Midbrain (tissue), 1 donor: ENCODE measurements at regions not wholly inside any gene's neighbourhood (a gene's known extent, or its start where the extent isn't known, plus 50 kb on each side); places are given as distances from the start of the nearest gene placed in this dataset.
"Not testable (repeated sequence)": the region's sequence is repeated elsewhere in the genome, so short reads cannot be mapped to it uniquely, and the experiment has no call there.

ENCODE experiments used
- DNase-seq: peaks from one replicate; lab custom pipeline; 2025; lab: John Stamatoyannopoulos, UW

DNA sequence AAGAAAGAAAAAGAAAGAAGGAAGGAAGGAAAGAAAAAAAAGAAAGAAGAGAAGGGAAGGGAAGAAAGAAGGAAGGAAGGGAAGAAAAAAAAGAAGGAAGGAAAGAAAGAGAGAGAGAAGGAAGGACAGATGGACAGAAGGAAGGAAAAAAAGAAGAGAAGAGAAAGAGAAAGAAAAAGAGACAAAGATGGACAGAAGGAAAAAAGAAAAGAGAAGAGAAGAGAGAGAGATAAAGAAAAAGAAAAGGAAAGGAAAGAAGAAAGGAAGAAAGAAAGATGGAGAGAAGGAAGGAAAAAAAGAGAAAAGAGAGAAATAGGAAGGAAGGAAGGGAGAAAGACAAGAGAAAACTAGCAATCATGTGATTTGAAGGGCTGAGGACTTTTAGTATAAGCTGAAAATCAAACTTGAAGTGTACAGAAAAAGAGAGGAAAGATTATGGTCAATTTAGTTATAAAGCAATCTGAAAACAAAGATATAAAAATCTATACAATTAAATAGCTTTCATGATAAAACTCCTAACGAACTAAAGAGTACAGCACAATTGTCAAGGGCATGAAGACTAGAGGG is 115.3 kb downstream of the LTN1 start:
- no peak for DNase-seq

DNA sequence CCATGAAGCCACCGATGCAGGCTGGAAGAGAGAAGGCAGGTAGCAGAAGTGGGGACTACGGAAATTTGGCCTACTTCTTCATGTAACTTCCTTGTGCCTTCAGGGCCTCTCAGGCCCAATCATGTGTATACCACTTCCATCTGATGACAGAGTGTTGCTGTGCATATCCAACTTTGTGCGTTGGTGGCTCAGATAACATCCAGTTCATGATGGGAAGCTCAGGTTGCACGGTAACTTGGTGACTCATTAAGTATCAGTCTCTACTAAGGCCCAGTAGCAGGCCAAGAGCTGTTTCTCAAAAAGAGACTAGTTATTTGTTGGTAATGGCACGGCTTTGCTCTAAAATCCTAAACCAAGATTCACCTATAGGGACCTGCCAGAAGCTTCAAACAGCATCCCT is 117.6 kb downstream of the LTN1 start:
- no peak for DNase-seq

DNA sequence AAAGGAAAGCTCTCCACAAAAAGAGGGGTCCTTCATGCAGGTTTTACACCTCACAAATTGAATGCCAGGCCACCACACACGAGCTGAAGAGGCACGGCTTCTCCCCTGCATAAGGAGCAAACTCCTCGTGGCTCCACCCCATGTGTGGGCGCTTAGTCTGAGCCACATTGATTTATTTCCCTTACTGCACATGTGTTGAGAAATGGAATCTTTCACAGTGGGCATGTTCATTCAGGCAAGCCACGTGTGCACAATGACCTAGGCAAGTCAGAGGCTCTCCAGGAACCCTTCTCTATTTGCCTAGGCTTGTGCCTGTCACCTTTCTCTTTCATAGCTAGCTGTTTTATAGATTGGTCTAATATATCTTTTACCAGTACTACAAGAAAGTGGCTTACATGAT is 120.5 kb downstream of the LTN1 start:
- DNase-seq: no peak

DNA sequence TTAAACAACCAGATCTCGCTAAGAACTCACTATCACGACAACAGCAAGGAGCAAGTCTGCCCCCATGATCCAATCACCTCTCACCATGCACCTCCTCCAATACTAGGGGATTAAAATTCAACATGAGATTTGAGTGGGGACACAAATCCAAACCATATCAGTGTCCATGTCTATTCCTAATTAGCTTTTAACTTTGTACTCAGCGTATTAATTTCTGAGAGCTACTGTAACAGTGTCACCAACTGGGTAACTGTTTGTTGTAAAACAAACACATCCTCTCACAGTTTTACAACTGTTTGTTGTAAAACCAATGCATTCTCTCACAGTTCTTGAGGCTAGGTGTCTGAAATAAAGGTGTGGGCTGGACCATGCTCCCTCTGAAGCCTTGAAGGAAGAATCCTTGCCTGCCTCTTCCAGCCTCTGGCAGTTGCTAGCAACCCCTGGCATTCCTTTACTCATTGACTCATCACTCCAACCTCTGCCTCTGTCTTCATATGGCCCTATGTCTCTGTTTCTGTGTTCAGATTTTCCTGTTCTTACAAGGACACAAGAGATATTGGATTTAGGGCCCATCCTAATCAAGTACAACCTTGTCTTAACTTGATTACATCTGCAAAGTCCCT is 121.2 kb downstream of the LTN1 start:
- DNase-seq: no peak

DNA sequence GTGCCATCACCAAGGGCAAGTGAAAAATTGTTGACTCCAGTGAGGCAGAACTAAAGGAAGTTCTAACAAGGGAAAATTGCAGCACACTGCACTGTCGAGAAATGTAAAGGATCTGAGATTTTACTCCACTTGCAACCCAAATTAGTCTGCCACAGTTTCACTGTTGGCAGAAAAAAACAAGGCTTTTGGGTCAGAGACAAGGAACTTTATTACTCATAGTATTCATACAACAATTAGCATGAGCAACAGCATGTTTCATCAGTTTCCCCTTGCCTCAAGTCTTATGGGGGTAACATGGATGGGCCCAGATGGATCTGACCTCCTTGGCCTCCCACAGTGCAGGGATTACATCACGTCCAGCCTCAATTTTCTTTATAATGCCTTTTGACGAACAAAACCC is 125.3 kb downstream of the LTN1 start:
- DNase-seq: no peak

DNA sequence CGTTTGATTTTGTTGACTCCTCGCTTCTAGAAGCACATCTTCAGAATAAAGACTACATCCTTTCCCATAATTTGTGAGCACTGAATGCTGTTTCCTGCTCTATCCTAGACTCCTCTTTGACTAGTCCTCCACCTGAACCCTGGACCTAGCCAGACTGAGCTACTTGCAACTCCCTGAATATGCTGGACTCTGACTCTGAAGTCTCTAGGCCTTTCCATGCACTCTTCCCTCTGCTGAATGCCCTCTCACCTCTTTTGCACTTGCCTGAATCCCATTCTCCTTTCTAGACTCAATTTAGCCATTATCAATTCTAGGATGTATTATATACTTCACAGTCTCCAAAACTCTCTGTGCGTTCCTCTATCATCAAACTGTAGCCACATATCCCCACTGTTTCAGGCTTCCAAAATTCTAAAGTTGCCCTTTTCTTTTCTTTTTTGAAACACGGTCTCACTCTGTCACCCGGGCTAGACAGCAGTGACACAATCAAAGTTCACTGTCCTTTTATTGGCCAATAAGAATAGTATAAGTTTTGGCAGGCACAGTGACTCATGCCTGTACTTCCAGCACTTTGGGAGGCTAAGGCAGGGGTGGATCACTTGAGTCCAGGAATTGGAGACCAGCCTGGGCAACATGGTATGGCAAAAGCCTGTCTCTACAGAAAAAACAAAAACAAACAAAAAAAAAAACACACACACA is 127.0 kb downstream of the LTN1 start:
- DNase-seq: no peak

DNA sequence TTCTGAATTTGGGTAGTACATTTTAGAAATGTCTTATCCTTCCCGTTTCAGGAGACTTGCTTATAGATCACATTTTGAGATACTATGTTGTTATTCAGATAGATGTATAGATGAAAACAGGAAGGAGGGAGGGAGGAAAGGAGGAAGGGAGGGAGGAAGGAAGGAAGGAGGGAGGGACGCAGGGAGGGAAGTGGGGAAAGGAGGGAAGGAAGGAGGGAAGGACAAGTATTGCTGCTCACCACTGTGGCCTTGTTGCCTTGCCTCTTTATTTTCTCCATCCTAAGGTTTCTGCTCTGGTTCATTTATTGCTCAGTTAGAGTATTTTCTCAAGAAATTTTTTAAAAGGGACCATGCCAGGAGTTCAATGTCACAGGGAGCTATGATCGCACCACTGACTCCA is 134.3 kb downstream of the LTN1 start:
- no peak for DNase-seq

DNA sequence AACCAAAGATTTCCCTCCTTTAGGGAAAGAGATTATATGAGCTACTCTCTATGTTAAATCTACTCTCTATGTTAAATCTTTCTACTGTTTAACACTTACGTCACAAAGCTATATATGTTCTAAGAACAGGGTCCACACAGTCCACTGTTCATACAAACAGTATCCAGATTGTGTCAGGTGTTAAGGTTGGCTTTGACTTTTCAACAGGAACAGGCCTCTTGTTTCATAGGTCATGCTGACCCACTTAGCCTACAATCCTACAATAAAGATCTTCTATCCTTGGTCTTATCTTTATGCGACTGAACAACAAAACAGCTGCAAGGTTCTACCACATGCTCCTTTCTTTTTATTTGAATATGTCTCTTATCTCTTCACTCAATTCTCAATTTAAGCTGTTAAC is 134.9 kb downstream of the LTN1 start:
- DNase-seq: no peak

DNA sequence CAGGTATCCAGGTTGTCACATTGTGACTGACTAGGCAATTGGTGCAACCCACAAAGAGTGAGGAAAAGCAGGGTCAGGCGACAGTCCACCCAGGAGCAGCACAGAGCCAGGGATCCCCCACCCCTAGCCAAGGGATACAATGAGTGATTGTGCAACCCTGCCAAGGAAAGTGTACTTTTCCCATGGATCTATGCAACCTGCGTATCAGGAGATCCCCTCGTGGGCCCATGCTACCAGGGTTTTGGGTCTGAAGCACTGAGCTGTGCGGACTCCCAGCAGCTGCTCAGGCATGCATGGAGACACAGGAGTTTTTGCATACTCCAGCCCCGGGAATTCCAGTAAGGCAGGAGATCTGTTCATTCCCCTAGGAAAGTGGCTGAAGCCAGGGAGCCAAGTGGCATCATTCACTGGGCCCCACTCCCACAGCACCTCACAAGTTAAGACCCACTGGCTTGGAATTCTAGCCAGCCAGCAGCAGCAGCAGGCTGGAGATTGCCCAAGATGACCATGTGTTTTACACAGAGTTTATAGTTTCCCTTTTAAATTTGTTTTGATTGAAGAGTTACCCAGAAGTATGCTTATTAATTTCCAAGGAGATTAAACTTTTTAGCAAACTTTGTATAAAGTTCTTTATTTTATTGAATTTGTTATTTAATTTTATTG is 136.0 kb downstream of the LTN1 start:
- peak; percentile 5 for DNase-seq

DNA sequence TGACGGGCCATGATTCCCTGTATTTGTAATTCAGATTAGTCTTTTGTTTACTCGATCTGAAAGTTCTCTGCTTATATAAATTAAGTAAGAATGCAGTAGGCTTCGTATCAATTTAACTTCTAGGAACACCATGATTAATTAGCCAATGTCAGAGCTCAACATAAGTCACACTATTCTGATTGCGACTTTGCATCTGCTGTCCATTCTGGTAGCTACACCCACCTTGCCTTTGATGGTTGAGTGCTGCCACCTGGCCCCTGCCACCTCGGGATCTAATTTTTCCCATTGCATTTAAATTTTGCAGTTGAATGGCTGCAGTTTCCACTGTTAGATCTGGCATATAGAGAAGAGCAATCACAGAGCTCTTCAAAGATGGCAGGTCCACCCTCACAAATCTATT is 140.0 kb downstream of the LTN1 start:
- DNase-seq: no peak

DNA sequence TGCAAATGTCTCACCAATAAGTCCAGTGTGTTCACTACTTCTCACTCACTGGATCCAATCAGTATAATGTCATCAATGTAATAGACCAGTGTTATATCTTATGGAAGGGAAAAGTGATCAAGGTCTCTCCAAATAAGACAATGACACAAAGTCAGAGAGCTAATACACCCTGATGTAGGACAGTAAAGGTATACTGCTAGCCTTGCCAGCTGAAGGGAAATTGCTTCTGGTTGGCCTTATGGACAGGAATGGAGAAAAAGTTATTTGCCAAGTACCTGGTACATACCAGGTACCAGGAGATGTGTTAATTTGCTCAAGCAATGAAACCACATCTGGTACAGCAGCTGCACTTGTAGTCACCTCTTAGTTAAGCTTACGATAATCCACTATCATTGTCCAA is 141.0 kb downstream of the LTN1 start:
- DNase-seq: no peak

DNA sequence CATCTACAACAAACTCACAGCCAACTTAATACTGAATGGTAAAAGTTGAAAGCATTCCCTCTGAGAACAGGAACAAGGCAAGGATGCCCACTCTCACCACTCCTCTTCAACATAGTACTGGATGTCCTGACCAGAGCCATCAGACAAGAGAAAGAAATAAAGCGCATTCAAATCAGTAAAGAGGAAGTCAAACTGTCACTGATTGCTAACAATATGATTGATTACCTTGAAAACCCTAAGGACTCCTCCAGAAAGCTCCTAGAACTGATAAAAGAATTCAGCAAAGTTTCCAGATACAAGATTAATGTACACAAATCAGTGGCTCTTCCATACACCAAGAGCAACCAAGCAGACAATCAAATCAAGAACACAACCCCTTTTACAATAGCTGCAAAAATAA is 153.4 kb downstream of the LTN1 start:
- DNase-seq: not testable (repeated sequence)

DNA sequence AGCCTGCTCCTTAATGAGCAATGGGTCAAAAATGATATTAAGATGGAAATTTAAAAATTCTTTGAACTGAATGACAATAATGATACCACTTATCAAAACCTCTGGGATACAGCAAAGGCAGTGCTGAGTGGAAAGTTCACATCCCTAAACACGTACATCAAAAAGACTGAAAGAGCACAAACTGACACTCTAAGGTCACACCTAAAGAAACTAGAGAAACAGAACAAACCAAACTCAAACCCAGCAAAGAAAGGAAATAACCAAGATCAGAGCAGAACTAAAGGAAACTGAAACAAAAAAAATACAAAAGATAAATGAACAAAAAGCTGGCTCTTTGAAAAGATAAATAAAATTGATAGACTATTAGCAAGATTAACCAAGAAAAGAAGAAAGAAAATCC is 155.3 kb downstream of the LTN1 start:
- DNase-seq: not testable (repeated sequence)

DNA sequence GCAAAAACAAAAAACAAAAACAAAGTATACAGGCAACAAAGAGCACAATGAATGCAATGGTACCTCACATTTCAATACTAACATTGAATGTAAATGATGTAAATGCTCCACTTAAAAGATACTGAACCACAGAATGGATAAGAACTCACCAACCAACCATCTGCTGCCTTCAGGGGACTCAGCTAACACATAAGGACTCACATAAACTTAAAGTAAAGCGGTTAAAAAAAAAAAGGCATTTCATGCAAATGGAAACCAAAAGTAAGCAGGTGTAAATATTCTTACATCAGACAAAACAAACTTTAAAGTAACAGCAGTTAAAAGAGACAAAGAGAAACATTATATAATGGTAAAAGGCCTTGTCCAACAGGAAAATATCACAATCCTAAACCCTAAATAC is 156.1 kb downstream of the LTN1 start:
- DNase-seq: not testable (repeated sequence)

DNA sequence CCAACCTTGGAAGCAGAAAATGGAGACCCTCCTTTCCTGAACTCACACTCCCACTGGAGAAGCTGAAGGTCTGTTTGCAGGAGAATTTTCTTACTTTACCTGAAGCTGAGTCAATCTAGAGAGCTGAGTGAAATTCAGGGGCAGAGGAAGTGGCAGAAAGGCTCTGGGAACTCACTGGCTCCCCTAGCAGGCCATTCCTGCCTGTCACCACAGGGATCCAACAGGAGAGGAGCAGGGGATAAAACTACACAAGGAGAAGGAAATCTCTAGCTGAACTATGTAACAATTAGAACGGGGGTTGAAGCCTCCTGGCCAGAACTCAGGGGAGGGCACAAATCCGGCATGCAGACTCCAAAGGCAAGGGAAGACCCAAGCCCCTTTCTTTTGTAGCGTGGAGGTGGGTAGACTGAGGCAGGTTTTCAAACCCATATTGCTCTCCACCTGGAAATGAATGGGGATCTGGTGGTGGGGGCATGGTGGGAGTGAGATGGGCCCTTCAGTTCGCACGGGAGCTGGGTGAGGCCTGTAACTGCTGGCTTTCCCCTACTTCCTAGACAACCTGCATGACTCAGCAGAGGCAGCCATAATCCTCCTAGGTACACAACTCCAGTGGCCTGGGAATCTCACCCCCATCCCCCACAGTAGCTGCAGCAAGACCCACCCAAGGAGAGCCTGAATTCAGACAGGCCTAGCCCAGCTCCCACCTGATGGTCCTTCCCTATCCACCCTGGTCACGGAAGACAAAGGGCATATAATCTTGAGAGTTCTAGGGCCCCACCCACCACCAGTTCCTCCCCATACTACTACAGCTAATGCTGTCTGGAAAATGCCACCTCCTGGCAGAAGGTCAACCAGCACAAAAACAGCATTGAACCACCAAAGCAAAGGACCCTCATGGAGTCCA is 158.1 kb downstream of the LTN1 start:
- no peak for DNase-seq

DNA sequence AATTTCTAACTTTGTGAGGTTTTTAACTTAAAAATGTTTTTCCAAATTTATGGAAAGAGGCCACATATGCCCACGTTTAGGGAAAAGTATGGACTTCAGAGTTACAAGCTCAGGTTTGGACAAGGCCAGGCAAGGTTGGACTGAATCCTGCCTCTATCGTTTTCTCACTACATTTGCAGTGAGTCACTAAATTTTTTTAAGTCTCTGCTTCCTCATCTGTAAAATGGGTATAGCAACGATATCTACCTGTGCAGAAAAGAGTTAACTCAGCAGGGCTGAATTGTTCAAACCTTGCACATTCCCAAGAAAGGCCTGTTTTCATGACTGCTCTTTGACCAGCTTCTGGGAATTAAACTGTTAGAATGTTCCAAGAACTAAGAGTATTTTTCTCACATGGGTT is 159.1 kb downstream of the LTN1 start:
- DNase-seq: no peak

DNA sequence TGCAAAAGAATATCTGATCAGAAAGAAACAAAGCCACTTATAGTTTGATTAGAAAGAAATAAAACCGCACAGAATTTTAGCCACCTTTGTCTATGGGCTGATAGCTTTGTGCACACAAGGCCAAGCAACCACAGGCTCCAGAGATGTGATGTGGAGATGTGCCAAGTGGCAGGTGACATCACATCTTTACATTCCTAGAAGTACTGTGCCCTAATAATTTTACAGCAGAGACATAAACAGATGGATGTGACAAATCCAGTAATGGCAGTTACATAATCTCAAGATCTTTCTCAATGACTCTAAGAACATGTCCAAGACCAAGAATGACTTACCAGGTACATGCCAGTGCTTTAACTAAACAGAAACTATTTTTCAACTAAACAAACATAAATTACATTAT is 159.5 kb downstream of the LTN1 start:
- DNase-seq: no peak

DNA sequence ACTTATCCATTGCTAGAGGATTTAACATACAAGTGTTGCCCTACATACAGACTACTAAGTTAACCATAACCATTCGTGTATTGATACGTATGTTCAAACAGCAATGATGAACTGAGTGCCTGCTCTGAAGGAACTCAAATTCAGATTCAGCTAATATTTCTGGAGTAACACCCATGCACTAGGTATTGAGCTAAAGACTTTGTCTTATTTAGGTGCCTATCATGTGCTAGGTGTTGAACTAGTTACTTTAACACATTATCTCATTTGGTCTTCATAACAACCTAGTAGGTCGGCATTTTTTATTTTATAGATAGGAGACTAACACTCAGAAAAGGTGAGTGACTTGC is 160.0 kb downstream of the LTN1 start:
- no peak for DNase-seq

DNA sequence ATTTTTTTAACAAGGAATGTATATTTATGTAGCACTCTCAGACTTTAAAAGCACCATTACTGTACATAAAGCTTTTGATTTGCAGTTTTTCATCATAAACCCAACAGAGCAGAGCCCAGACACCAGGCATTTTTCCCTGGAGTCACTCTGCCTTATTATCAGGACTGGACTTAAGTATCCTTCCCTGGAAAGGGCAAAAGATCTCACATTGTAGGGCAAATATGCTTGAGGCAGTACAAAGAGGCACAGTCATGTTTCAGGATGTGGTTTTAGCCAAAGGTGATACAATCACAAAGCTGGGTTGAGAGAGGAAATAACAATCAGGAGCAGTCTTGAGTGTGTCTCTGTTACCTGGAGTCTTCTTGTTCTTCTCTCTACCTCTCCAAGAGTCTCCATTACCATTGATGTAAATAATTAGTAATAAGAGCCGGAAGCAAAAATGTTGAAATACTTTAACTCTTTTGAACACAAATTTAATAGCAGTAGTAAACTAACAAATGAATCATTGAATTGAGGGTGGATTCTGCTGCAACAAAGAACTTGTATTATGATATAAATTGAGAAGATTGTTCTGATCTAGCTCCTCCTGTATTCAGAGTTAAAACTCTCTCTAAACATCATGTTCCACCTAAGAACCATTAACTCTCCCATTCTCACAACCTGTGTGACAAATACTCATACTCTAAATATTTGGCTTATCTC is 160.5 kb downstream of the LTN1 start:
- no peak for DNase-seq

DNA sequence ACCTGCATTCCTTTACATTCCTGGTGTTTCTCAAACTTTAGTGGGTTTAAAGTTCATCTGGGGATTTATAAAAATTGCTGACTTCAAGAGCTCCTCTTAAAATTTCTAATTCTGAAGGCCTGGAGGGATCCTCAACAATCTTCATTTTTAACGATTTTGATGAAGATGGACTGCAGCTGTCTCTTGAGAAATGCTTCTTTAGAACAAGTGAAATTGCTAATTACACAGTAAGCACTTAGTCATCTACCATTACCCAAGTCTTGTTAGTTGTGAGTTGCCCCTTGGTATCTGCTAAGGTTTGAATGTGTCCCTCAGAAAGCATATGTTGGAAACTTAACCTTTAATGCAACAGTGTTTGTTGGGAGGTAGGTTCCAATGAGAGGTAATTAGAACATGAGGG is 163.7 kb downstream of the LTN1 start:
- DNase-seq: no peak

DNA sequence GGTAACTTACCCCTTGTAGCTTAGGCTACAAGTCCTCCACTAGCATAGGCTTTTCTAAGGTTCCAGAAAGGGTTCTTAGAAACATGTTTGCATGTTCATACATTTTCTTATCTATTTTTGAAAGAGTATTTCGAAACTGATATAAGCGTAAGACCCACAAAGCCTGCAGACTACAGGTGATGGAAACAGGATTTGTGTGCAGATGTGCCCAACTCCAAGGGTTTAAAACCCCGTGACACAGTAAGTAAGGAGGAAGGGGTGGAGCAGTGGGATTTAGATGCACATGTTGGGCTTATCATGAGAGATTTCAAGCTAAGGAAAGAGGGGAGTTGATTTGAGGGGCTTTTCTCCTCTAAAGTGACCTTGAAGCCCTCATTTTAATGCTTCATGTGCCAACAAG is 164.7 kb downstream of the LTN1 start:
- no peak for DNase-seq

DNA sequence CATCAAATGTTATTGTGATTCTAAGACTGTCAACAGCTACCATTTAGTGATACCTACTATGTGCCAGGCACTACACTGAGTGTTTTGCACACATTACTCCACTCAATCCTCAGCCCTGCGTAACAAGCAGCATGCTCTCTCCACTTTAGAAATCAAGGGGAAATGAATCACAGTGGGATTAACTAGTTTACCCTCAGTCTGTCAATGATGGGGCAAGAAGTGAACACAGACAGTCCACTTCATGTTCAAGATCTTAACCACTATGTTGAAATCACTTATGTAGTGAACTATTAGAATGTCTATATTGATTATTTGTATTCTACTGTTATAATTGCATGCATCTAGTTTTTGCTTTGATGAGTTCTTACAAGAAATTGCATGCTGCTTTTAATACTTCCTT is 165.3 kb downstream of the LTN1 start:
- DNase-seq: no peak
